Uterus (tissue), 2 donors: ENCODE measurements at regions not wholly inside any gene's neighbourhood (a gene's known extent, or its start where the extent isn't known, plus 50 kb on each side); places are given as distances from the start of the nearest gene placed in this dataset.

ENCODE experiments used
- POLR2A ChIP-seq, 2 donors: fragments of 450-650 bp; IDR thresholded peaks; one replicate each; pipeline ENCODE4 v1.6.1; 2016; ENCODE audit warnings: antibody characterized with exemption in 2 of 2, mild to moderate bottlenecking in 1 of 2, moderate library complexity in 1 of 2
- TF ChIP-seq, protein P1 (sequence below), 4 experiments: fragments of 200-600 bp in 2 of 4; fragments of 450-650 bp in 2 of 4; sonication (generic) in 2 of 4; IDR thresholded peaks; one replicate each; pipeline ENCODE4 v1.5.1; 2016 to 2019; ENCODE audit warnings: antibody characterized with exemption in 4 of 4, mild to moderate bottlenecking in 2 of 4, moderate library complexity in 1 of 4

DNA sequence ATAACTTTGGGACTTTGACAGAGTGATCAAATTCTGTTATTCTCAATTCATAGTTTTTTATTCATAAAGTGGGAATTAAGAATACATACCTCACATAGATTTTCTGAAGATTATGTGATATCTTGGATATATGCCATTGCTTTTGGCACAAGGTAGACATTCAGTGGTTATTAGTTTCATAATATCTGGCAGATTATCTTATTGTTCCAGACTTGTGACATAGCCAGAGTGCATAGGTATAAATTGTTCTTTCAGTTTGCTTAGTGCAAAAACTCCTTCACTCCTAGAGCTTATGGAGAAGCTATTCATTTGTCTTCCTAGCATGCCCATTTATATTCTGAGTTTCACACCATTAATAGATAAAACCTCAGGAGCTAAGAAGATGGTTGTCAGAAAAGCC, 222.0 kb downstream of the KCNE4 start:
- TF ChIP-seq, protein P1, sequence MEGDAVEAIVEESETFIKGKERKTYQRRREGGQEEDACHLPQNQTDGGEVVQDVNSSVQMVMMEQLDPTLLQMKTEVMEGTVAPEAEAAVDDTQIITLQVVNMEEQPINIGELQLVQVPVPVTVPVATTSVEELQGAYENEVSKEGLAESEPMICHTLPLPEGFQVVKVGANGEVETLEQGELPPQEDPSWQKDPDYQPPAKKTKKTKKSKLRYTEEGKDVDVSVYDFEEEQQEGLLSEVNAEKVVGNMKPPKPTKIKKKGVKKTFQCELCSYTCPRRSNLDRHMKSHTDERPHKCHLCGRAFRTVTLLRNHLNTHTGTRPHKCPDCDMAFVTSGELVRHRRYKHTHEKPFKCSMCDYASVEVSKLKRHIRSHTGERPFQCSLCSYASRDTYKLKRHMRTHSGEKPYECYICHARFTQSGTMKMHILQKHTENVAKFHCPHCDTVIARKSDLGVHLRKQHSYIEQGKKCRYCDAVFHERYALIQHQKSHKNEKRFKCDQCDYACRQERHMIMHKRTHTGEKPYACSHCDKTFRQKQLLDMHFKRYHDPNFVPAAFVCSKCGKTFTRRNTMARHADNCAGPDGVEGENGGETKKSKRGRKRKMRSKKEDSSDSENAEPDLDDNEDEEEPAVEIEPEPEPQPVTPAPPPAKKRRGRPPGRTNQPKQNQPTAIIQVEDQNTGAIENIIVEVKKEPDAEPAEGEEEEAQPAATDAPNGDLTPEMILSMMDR (IDR thresholded peaks at IDR 0.05) = no peak
- no peak for TF ChIP-seq POLR2A (IDR thresholded peaks at IDR 0.05)
